ENCODE measurements at regions not wholly inside any gene's neighbourhood (a gene's known extent, or its start where the extent isn't known, plus 50 kb on each side); places are given as distances from the start of the nearest gene placed in this dataset.

- in situ Hi-C loops (cut with MboI; ENCODE audit: low sequenced_read_pairs) (no loop called here), dilution Hi-C loops (cut with HindIII; ENCODE audit: low sequenced_read_pairs, unreplicated experiment) (no loop called here), intact Hi-C loops (cut with micrococcal nuclease) (no loop called here)
- H4K5ac ChIP-seq (ENCODE audit: low read depth, low read length) = no peak overlapping the region
- H3K36me3 ChIP-seq (ENCODE audit: control insufficient read depth, insufficient read depth, low read length) = no peaks in the 10 kb centered on the region
- no peak overlapping the region for H2AK9ac ChIP-seq (replicated peaks; ENCODE audit: low read depth, low read length, poor library complexity)
- H3K56ac ChIP-seq (ENCODE audit: extremely low read depth, insufficient read depth, low read length) = no peak overlapping the region
- no peak overlapping the region for H4K8ac ChIP-seq (ENCODE audit: low read depth in 2 of 2, low read length in 2 of 2)
- TF ChIP-seq USF2 (IDR thresholded peaks at IDR 0.05; ENCODE audit: low read depth, low read length) (no peak), MXI1 (IDR thresholded peaks at IDR 0.05; ENCODE audit: borderline replicate concordance, low read depth, low read length) (no peak), BHLHE40 (IDR thresholded peaks at IDR 0.05; ENCODE audit: low read depth, low read length) (no peak), NFE2L2 (IDR thresholded peaks at IDR 0.05; ENCODE audit: low read depth, low read length) (no peak)
- no peak overlapping the region for H3K4ac ChIP-seq (ENCODE audit: low read depth, low read length)
- no peak overlapping the region for H2BK15ac ChIP-seq (ENCODE audit: low read depth, low read length)
- DNase-seq (no peak), ATAC-seq (ENCODE audit: low read depth) (no peak)
- BruUV-seq (replicated peaks) = no TSS peak
- no peak overlapping the region for H2AK5ac ChIP-seq (ENCODE audit: low read depth, low read length)
- no peak overlapping the region for H2BK5ac ChIP-seq (ENCODE audit: low read depth, low read length, poor library complexity, severe bottlenecking)
- H3K4me3 ChIP-seq (ENCODE audit: insufficient read depth, low read depth, low read length) = no peak overlapping the region
- no peak overlapping the region for H2BK120ac ChIP-seq (ENCODE audit: low read depth, low read length)
- H4K20me1 ChIP-seq (ENCODE audit: insufficient read depth, low read length) = no peaks in the 10 kb centered on the region
- no peak overlapping the region for H3K18ac ChIP-seq (ENCODE audit: low read depth, low read length)
- H3K9me1 ChIP-seq (ENCODE audit: insufficient read depth, low read length) = no peaks in the 10 kb centered on the region
- no CpG with 5 or more reads among the region's 2 CpGs for WGBS, 2 experiments (ENCODE audit: extremely low coverage in 2 of 2, insufficient read length in 1 of 2)
- no peaks in the 10 kb centered on the region for H3K4me1 ChIP-seq (ENCODE audit: control insufficient read depth, insufficient read depth, low read length)
- no peak overlapping the region for H3K23ac ChIP-seq (ENCODE audit: low read depth, low read length)
- no peak overlapping the region for H3K14ac ChIP-seq (replicated peaks; ENCODE audit: low read depth, low read length)
- no peaks in the 10 kb centered on the region for H3K79me1 ChIP-seq (ENCODE audit: low read depth in 1 of 2, low read length in 2 of 2)
- peaks cover 6% of the 10 kb centered on the region for H3K9me3 ChIP-seq (ENCODE audit: control insufficient read depth, insufficient read depth, low read length)
- H3K27ac ChIP-seq (ENCODE audit: insufficient read depth, low read length) = no peak overlapping the region
- ChIA-PET POLR2A (ENCODE audit: unreplicated experiment) (no interaction called here), CTCF (no interaction called here)
- no peak overlapping the region for H2BK20ac ChIP-seq (ENCODE audit: low read depth, low read length)
- no peak overlapping the region for H3K4me2 ChIP-seq (ENCODE audit: low read depth, low read length)
- H4K91ac ChIP-seq (ENCODE audit: insufficient read depth, low read depth, low read length) = no peak overlapping the region
- H2AFZ ChIP-seq (replicated peaks; ENCODE audit: low read length, poor library complexity) = no peak overlapping the region
- H3K9ac ChIP-seq (ENCODE audit: low read depth, low read length) = no peak overlapping the region
- no peaks in the 10 kb centered on the region; the same call in 1 of the 2 replicates for H3K27me3 ChIP-seq (ENCODE audit: control insufficient read depth, insufficient read depth, low read length)
Observed at GRCh38 chr7:3106361-3106826, 62.7 kb upstream of the CARD11 start.
